ENCODE measurements at regions not wholly inside any gene's neighbourhood (a gene's known extent, or its start where the extent isn't known, plus 50 kb on each side); places are given as distances from the start of the nearest gene placed in this dataset.
"Not testable (repeated sequence)": the region's sequence is repeated elsewhere in the genome, so short reads cannot be mapped to it uniquely, and the experiment has no call there.

- no peak for DNase-seq
Measured at GRCh38 chr6:77063494-77063893, 399.8 kb downstream of the HTR1B start.

- DNase-seq, result no peak
Measured at GRCh38 chr6:77055711-77056110, 407.6 kb downstream of the HTR1B start.

- DNase-seq, result no peak
Measured at GRCh38 chr6:77040568-77041195, 422.6 kb downstream of the HTR1B start.

- DNase-seq, result no peak
Measured at GRCh38 chr6:77038807-77039206, 424.5 kb downstream of the HTR1B start.

GRCh38 chr6:77037439-77037838, 425.9 kb downstream of the HTR1B start:
- no peak for DNase-seq

- no peak for DNase-seq
Measured at GRCh38 chr6:77036400-77036799, 426.9 kb downstream of the HTR1B start.

GRCh38 chr6:77034161-77034560, 429.1 kb downstream of the HTR1B start:
- DNase-seq, result no peak

GRCh38 chr6:77030929-77031674, 432.2 kb downstream of the HTR1B start:
- no peak for DNase-seq

GRCh38 chr6:77026341-77026740, 436.9 kb downstream of the HTR1B start:
- no peak for DNase-seq

GRCh38 chr6:77025736-77026223, 437.5 kb downstream of the HTR1B start:
- no peak for DNase-seq

GRCh38 chr6:77021778-77022177, 441.5 kb downstream of the HTR1B start:
- DNase-seq, result no peak

- DNase-seq, result no peak
Measured at GRCh38 chr6:77021232-77021631, 442.1 kb downstream of the HTR1B start.

- DNase-seq, result no peak
Measured at GRCh38 chr6:77019081-77019480, 444.2 kb downstream of the HTR1B start.

- DNase-seq, result no peak
Measured at GRCh38 chr6:77017537-77017936, 445.8 kb downstream of the HTR1B start.

- no peak for DNase-seq
Measured at GRCh38 chr6:77015350-77015749, 447.9 kb downstream of the HTR1B start.

- DNase-seq, result no peak
Measured at GRCh38 chr6:77011929-77012545, 451.3 kb downstream of the HTR1B start.

GRCh38 chr6:77010931-77011542, 452.3 kb downstream of the HTR1B start:
- no peak for DNase-seq

GRCh38 chr6:76992553-76992952, 470.7 kb downstream of the HTR1B start:
- no peak for DNase-seq

- DNase-seq, result no peak
Measured at GRCh38 chr6:76984572-76984971, 478.7 kb downstream of the HTR1B start.

GRCh38 chr6:76982476-76983199, 480.7 kb downstream of the HTR1B start:
- DNase-seq, result no peak

GRCh38 chr6:76972474-76972873, 490.8 kb downstream of the HTR1B start:
- no peak for DNase-seq

- DNase-seq, result not testable (repeated sequence)
Measured at GRCh38 chr6:76959177-76959576, 504.1 kb downstream of the HTR1B start.
